HG03280 (cell line): ENCODE measurements at regions not wholly inside any gene's neighbourhood (a gene's known extent, or its start where the extent isn't known, plus 50 kb on each side); places are given as distances from the start of the nearest gene placed in this dataset.
"Not testable (repeated sequence)": the region's sequence is repeated elsewhere in the genome, so short reads cannot be mapped to it uniquely, and the experiment has no call there.

Source experiments
- ATAC-seq: cut with Tn5 transposase; IDR thresholded peaks from one replicate; pipeline ENCODE4 v1.9.1; 2021; ENCODE audit warnings: mild to moderate bottlenecking, moderate library complexity; ENCODE audit not compliant: unreplicated experiment

DNA sequence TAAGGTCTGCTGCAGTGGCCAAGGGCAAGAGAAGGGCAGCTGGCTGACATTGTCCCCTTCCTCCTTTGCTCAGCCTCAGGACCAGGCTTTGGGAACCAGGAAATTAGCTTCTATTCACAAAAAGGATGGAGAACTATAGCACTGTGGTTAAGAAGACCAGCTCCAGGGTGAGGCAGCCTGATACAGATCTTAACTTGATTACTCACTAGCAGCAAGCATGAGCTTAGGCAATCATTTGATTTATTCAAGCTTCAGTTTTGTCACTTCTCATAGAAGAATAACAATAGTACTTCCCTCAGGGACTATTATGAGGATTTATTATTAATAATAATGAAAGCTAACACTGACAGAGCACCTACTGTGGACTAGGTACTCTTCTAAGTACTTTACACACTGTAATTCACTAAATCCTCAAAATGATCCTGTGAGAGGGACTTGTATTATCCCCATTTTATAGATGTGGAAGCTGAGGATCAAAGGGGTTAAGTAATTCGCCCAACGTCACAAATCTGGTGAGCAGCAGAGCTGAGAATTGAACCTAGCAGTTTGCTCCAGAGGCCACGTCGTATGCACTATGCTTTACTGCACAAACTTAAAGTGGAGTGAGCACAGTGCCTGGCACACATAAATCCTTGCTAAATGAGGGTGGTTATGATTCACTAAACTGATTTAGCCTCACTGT, 130.4 kb upstream of the PAK3 start:
- no peak for ATAC-seq

DNA sequence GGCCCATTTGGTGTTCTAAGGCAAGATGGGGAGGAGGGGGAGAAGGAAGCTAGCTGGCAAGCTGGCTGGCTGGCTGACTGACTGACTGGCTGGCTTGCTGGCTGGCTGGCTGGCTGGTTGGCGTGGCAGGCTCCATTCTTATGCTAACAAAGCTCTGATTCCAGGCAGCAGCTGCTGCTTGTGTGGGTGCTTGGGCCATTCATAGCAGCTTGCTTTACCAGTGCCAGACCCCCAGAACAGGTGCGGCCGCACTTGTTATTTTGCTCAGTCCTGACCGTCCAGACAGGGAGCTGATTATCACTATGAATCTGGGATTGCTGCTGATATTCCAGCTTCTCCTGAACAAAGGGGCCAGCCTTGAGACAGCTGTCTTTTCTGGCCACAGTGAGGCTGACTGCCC, 131.2 kb upstream of the PAK3 start:
- ATAC-seq = no peak

DNA sequence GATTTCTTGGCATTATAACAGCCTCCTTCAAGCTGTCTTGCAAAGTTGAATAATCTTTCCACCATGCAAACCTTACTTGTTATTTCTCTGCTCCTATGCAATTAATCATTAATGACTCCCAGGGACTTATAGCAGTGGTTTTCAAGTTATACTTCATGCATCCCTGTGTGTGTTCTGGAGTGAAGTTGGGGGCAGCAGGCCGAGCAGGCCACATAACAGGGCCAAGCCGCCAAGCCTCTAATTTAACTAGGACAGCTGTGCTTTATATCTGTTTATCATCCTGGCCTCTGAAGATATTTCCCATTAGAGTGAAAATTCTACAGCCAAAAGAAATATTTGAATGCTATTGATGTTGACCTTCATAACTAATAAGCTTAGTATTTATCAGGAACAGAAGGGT, 133.5 kb upstream of the PAK3 start:
- ATAC-seq = no peak

DNA sequence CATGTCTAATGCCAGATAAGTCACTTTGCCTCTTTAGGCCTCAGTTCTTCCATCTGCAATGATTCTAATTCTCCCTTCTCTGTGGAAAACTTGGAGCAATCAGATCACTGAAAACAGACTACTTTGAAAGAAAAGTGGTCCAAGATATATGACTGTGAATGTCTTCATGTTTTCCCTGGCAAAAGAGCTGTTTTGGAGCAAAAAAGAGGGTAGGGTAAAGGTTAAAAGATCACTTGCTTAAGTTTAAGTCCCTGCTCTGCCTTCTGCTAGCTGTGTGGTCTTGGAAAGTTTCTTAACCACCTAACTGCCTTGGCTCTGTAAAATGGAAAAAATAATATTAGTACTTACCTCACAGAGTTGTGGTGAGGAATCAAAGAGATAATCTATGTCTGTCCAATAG, 140.3 kb upstream of the PAK3 start:
- no peak for ATAC-seq

DNA sequence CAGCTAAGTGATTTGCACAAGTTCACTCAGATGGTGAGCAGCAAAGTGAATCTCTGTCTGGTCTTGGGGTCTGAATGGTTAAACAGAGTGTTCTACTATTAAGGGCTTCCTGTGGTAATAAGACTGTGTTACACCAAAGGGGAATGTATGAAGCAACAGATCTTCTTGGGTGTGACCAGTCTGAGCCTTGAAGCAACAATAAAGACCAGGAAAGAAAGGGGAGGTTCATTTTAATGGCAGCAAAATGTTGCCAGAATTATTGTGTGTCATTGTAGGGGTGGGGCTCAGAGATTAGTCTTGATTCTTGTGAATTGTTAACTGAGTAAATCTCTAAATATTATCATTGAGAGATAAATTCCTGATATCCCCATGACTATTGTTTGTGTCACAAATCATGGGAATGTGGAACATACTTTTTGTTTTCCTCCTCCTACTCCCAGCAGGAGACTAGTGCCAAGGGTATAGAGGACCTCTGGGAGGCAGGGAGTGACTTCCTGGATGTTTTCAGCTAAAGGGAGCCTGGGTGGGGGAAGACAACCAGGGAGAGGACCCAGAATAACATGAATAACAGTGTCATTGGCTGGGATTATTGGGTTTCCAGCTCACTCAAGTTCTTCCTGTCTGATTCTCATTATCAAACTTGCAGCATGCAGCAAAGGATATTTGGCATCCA, 141.4 kb upstream of the PAK3 start:
- no peak for ATAC-seq

DNA sequence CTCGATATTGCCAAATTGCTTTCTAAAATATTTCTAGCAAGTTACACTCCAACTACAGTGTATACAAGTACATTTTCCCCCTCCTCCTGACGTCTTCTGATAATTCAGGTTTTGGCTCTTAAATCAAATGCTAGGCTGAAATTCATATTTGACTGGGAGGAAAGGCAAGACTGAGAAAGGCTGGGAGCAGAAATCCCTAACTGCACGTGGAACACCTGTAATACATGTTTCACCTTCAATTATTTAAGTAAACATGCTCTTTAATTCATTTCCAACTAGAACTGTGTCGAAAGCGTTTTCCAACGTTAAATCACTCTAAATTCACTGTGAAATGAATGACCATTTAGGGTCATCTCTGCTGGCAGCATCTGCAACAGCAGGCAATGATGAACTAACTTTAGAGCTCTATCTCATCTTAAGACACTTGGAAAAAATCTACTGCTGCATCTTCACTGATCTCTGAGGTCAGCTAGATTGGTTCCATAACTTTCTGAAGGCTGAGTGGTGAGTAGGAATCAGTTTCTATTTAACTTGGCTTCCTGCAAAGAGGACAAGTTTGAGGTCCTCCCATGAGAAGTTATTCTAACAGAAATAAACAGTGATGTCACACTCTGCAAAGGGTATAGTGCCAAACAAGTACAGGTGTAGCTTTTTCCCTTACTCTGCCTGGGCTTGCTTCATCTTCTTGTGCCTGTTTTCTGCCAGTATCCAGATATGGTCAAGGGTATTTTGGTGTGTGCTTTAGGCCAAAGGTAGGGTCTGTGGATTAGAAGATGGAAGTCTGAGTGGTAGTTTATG, 144.3 kb upstream of the PAK3 start:
- ATAC-seq = no peak

DNA sequence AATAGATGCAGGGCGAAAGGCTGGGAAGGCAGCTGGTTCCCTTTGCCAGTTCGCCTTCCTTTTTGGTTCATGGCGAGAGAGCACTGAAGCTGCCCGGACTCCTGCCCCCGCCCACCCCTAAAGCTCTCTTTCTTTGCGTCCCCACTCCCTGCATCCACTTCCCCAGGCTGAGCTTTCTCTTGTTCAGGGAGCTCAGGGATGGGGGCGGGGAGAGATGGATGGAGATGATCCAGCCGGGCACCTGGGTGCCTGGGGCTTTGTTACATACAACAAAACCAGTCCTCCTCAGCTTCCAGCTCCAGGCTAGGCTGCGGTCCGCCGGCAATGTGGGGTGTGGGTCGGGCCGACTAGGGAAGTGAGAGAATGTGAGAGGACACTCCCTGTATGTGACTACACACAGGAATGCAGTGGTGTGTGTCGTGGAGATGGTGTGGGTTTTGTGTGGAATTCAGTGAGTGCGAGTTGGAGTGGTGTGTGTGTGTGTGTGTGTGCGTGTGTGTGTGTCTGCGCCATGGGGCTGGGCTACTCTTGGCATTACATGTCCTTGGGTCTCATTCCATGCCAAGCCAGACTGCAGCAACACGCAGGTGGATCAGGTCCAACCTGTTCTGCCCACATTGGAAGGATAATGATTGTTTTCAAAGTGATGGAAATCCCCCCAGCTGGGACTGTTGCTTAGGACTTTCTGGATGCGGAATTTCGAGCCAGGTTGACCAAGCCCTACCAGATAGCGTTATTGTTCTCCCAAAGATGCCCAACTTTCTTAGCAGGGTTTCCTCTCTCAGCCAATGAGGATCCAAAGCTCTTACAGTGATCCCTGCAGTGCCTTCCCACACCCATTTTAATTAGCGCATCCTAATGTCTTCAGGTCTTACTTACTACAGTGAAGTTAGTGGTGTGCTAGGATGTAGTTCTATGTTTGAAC, 149.4 kb upstream of the CHRDL1 start:
- no peak for ATAC-seq

DNA sequence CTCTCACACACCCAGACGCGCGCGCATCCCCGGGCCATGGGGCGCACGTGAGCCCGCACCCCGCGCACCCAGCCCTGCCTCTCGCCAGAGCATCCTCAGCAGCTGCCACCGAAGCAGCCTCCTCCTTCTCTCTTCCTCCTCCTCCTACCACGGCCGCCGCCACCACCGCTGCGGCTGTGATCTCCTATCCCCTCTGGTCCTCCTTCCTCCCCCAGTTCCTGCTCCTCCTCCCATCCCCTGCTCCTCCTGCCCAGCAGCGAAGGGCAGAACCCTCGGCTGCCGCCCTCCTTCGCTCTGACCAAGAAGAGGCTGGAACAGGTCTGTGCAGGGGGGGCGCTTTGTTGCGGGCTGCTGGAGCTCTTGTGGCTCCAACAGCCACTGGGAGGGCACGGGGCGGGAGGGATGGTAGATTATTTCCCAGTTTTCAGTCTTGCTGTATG, 148.7 kb upstream of the CHRDL1 start:
- no peak for ATAC-seq

DNA sequence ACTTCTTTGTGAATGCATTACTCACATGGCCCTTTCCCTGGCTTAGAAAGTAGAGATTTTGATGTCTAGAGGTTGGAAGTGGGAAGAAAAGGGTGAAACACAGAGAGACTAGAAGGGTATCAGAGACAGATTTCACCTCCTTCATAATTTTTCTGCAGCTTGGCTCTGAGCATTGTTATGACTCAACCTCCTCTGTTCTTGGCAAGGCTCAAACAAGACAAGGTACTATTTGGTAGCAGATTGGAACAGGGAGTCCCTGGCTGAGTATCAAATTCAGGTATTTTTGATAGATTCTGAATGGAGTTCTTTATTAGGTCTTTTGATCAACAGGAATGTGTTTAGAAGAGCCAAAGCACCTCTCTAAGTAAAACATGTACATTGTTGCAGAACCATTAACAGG, 146.3 kb upstream of the CHRDL1 start:
- no peak for ATAC-seq

DNA sequence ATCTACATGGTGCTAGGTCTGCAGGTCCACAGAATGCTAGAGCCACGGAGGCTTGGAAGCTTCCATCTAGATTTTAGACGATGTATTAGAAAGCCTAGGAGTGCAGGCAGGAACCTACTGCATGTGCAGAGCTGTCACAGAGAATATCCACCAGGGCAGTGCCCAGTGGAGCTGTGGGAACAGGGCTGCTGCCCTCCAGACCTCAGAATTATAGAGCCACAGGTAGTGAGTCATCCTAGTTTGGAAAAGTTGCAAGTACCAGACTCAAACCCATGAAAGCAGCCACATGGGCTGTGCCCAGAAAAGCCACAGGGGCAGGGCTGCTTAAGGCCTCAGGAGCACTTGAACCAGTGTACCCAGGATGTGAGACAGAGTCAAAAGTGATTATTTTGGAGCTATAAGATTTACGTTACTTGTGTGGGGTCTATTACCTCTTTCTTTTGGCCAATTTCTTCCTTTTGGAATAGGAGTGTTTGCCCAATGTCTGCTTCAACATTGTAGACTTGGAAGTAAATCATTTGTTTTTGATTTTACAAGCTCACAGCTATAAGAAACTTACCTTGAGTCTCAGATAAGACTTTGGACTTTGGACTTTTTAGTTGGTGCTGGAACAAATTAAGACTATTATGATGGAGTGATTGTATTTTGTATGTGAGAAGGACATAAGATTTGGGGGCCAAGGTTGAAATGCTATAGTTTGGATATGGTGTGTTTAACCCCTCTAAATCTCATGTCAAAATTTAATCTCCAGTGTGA, 143.5 kb upstream of the CHRDL1 start:
- no peak for ATAC-seq

DNA sequence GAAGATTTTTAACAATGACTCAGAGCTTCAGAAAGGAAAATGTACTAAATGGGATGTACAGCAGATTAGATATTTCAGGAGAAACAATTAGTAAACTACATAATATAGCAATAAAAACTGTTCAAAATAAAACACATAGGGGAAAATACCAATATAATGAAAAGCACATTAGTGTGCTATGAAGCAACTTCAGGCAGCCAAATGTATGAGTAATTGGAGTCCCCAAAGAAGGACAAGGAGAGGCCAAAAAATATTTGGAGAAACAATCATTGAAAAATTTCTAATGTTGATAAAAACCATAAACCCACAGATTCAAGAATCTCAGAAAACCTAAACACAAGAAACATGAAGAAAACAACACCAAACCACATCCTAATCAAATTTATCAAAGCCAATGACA, 129.3 kb upstream of the CHRDL1 start:
- ATAC-seq = no peak

DNA sequence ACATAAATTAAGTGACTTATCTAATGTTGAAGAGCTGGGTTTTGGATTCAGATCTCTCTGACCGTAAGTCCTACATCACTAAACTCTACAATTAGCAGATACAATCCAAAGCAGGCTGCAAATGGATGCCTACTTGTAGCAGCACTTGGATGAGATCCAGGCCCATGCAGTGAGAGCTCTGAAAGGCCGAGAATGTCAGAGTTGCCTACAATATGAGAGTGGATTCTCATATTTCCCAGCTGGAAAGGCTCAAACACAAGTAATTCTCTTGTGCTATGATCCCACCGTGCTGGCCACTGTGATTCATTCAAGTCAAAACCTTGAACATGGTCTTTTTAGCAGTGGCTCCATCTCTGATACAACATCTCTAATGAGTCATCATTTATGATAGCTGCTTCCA, 125.4 kb upstream of the CHRDL1 start:
- no peak for ATAC-seq

DNA sequence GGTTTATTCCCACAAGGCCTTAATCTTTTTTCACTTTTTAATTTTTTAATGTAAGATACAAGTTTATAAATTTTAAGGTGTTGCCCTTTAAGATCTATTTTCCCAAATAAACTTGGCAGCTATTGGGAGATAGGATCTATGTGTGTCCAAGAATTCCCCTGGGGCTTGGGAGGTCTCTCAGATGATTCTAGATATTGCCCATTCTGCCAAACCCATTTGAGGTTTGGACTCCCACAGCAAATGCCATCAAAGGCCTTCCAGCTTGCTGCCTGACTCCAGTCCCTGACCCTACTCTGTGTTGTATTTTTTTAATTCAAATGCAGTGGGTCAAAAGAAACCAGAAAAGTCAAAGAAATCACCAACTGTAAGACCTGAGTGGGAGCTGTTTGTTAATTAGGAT, 120.0 kb upstream of the CHRDL1 start:
- no peak for ATAC-seq

DNA sequence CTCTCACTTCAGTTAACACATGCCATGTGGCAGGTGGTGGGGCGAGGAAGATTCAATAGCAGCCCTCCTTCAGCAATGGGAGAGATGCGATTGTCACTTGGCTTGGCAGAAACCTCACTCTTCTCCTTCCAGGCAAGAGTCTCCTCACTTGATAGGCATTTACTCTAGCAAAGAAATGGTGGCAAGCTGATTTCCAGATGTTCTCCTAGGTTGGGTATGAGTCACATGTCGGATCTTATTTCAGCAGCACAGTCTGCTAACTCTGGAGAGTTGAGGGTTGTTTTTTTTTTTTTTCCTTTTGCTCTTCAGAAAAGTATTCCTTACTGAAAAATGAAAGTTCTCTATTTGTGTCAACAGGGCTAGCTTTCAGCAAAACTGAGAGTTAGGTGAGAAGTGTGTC, 119.5 kb upstream of the CHRDL1 start:
- ATAC-seq = no peak

DNA sequence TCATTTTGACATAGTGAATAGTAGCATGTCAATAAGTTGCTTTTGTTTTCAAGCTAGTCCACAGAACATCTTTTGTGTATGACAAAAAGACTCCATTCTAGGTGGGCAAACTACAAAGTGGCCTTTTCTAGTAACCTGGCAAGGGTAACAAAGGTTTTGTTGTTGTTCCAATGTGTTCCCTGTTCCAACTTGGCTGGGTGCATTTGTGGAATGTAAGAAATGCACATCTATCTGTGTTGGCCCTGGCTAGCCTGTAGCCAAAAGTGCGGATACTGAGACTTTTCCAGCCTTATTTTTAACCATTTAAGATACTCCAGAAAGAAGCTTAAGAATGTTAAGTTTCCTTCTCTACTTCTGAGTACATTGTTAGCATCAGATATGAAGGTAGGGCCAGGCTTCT, 118.7 kb upstream of the CHRDL1 start:
- ATAC-seq = no peak

DNA sequence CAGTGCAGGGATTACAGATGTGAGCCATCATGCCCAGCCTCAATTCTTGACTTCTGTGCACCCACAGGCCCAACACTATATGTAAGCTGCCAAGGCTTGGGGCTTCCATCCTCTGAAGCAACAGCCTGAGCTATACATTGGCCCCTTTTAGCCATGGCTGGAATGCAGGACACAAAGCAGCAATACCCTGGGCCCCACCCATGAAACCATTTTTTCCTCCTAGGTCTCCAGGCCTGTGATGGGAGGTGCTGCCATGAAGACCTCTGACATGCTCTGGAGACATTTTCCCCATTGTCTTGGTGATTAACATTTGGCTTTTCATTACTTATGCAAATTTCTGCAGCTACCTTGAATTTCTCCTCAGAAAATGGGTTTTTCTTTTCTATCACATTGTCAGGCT, 109.1 kb upstream of the CHRDL1 start:
- ATAC-seq = not testable (repeated sequence)

DNA sequence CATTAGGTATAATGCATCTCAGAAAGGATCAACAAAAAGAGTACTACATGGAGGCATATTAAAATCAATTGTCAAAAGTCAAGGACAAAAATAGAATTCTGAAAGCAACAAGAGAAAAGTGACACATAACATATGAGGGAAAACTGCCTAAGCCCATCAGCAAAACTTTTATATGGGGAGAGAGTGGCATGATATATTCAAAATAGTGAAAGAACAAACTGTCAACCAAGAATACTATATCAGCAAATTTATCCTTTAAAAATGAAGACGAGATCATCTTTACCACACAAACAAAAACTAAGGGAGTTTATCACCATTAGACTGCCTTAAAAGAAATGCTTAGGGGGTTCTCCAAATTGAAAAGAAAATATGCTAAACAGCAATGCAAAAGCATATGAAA, 86.4 kb upstream of the CHRDL1 start:
- no peak for ATAC-seq

DNA sequence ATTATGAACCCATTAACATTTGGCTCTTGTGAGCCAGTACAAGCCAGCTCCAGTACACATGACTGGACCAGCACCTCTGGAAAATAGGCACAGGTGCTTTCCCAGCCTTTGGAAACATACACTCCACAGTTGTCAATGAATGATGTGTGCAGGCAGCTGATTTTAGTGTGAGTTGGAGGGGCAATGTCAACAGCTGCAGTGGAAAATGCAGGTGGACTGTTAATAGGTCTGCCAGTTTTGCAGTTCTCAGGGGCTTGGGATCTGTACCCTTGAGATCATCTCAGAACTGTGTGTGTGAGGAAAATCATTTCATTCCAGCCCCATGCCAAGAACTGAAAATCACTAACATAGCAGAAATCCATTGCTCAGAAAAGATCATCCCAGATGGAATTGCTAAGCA, 81.7 kb upstream of the CHRDL1 start:
- no peak for ATAC-seq

DNA sequence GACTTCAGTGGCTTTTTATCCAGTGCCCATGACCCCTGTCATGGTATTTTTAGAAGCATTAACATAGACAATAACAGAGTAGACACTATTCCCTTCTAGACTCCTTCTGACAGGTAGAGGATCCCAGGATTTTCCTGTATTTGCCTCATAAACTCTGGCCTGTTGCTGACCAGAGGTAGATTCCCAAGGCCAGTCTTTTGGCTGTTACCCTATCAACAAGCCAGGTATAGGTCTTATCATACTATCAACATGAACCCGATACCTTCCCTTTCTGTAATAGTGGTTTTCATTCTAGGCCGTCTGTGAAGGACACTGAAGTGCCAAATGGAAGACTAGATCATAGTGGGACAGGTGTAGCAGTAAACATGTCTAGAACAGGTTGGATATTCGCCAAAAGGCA, 76.2 kb upstream of the CHRDL1 start:
- no peak for ATAC-seq

DNA sequence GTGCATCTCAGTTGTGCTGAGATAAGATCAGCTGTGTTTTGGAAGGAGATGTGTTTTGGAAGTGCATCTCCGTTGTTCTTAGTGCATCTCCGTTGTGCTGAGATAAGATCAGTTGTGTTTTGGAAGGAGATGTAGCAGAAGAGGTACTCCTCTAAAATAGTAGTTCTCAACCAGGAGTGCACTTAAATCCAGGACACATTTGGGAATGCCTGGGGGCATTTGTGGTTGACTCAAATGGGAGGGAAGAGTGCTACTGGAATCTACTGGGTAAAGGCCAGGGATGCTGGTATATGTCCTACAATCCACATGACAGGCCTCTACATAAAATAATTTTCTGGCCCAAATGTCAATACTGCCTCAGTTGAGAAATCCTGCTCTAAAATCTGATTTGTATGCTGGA, 70.8 kb upstream of the CHRDL1 start:
- no peak for ATAC-seq
